Endothelial cell of umbilical vein (primary cell): ENCODE measurements at regions not wholly inside any gene's neighbourhood (a gene's known extent, or its start where the extent isn't known, plus 50 kb on each side); places are given as distances from the start of the nearest gene placed in this dataset.

Source experiments
- BruUV-seq: library from RNA; stranded (reverse); fragments of 400-500 nt; replicated peaks from 2 replicates; lab custom pipeline; 2021; lab: Mats Ljungman, UMichigan
- CTCF ChIA-PET: fragments of 300-600, 350-600 bp; sonication (Branson Sonifier 250); formaldehyde crosslinking; loops from one replicate; lab custom pipeline; 2021; ENCODE audit warnings: antibody characterized with exemption, inconsistent platforms; lab: Charles Lee
- POLR2A ChIA-PET: fragments of 300-600, 350-600 bp; sonication (Branson Sonifier 250); formaldehyde crosslinking; loops from one replicate; lab custom pipeline; 2021; ENCODE audit warnings: antibody characterized with exemption, inconsistent platforms; lab: Charles Lee
- DNase-seq: peaks from one replicate; pipeline ENCODE4 v3.0.0-alpha.2; 2011; ENCODE audit warnings: low read depth, low spot score
- FAIRE-seq: peaks from 2 replicates; lab custom pipeline; 2011; peaks lifted over from hg19 to GRCh38; lab: Jason Lieb, UNC
- H2AFZ ChIP-seq: 2 replicates; pipeline ENCODE4 v1.6.0; 2012; ENCODE audit warnings: low read depth, low read length, control low read depth, inconsistent platforms
- H3K27ac ChIP-seq: 2 replicates; pipeline ENCODE4 v1.5.1; 2011; ENCODE audit warnings: low read depth, mild to moderate bottlenecking, control low read depth, low read length, moderate library complexity; ENCODE audit not compliant: insufficient read depth
- H3K27me3 ChIP-seq, 2 experiments: 2 replicates each; pipeline versions ENCODE4 v1.6.0 to v1.6.1; 2011; ENCODE audit warnings: low read length in 2 of 2, mixed read lengths in 1 of 2; ENCODE audit not compliant: control insufficient read depth in 2 of 2, insufficient read depth in 2 of 2
- H3K36me3 ChIP-seq, 2 experiments: 2 replicates in 1 of 2; 3 replicates in 1 of 2; pipeline ENCODE4 v1.5.1; 2011; ENCODE audit warnings: low read length in 2 of 2, mild to moderate bottlenecking in 1 of 2, moderate library complexity in 1 of 2; ENCODE audit not compliant: control insufficient read depth in 2 of 2, insufficient read depth in 2 of 2; ENCODE audit errors: extremely low read depth in 1 of 2
- H3K4me1 ChIP-seq: 3 replicates; pipeline ENCODE4 v1.5.1; 2011; ENCODE audit warnings: mild to moderate bottlenecking, low read length; ENCODE audit not compliant: control insufficient read depth, insufficient read depth; ENCODE audit errors: extremely low read depth
- H3K4me2 ChIP-seq: 2 replicates; pipeline ENCODE4 v1.6.1; 2011; ENCODE audit warnings: low read length, control low read depth, mixed read lengths; ENCODE audit not compliant: insufficient read depth
- H3K4me3 ChIP-seq, 3 experiments: fragments of 200-600 bp in 1 of 3; sonication (generic), shearing (Covaris generic) in 1 of 3; replicated peaks in 1 of 3; 2 replicates each; pipeline ENCODE4 v1.5.1; 2011 to 2016; ENCODE audit warnings: control low read depth in 3 of 3, low read length in 3 of 3, mild to moderate bottlenecking in 2 of 3, inconsistent platforms in 1 of 3, low read depth in 1 of 3, moderate library complexity in 1 of 3; ENCODE audit not compliant: insufficient read depth in 1 of 3
- H3K79me2 ChIP-seq: 2 replicates; pipeline ENCODE4 v1.6.0; 2012; ENCODE audit warnings: low read length, inconsistent platforms; ENCODE audit not compliant: control insufficient read depth, insufficient read depth
- H3K9ac ChIP-seq: replicated peaks from 2 replicates; pipeline ENCODE3; 2011; ENCODE audit warnings: low read length, control low read depth; ENCODE audit not compliant: insufficient read depth; ENCODE audit errors: extremely low read depth
- H3K9me1 ChIP-seq: replicated peaks from 3 replicates; pipeline ENCODE4 v1.6.0; 2011; ENCODE audit warnings: mild to moderate bottlenecking, low read length; ENCODE audit not compliant: control insufficient read depth, insufficient read depth; ENCODE audit errors: extremely low read depth
- H3K9me3 ChIP-seq: replicated peaks from 2 replicates; pipeline ENCODE4 v1.5.1; 2012; ENCODE audit warnings: low read length, inconsistent platforms; ENCODE audit not compliant: control insufficient read depth, insufficient read depth
- H4K20me1 ChIP-seq: replicated peaks from 2 replicates; pipeline ENCODE3; 2011; ENCODE audit warnings: mild to moderate bottlenecking, low read length; ENCODE audit not compliant: control insufficient read depth, insufficient read depth; ENCODE audit errors: extremely low read depth
- CTCF ChIP-seq, 2 donors: IDR thresholded peaks; 1 replicate in 1 of 2; 2 replicates in 1 of 2; pipeline ENCODE4 v1.5.1; 2011; ENCODE audit warnings: low read length in 2 of 2, mild to moderate bottlenecking in 2 of 2, moderate library complexity in 2 of 2, control low read depth in 1 of 2, inconsistent platforms in 1 of 2, low read depth in 1 of 2; ENCODE audit not compliant: insufficient read depth in 1 of 2; ENCODE audit errors: extremely low read depth in 1 of 2
- EZH2 ChIP-seq: IDR thresholded peaks from 2 replicates; pipeline ENCODE4 v1.6.1; 2012; ENCODE audit warnings: borderline replicate concordance, low read depth, mild to moderate bottlenecking, moderate library complexity, low read length, inconsistent platforms; ENCODE audit not compliant: severe bottlenecking
- FOS ChIP-seq: IDR thresholded peaks from 2 replicates; pipeline ENCODE4 v1.6.1; 2011; ENCODE audit warnings: mild to moderate bottlenecking, low read length, moderate library complexity, borderline replicate concordance; ENCODE audit not compliant: insufficient read depth
- GATA2 ChIP-seq: IDR thresholded peaks from 2 replicates; pipeline ENCODE4 v1.7.0; 2011; ENCODE audit warnings: low read depth, mild to moderate bottlenecking, moderate library complexity, mixed read lengths, low read length; ENCODE audit not compliant: insufficient read length, insufficient read depth
- JUN ChIP-seq: IDR thresholded peaks from 2 replicates; pipeline ENCODE4 v1.6.1; 2011; ENCODE audit warnings: borderline replicate concordance, low read depth; ENCODE audit not compliant: insufficient read length, insufficient read depth
- MAX ChIP-seq: IDR thresholded peaks from 2 replicates; pipeline ENCODE4 v1.6.1; 2011; ENCODE audit not compliant: insufficient read depth, insufficient read length
- MYC ChIP-seq: IDR thresholded peaks from one replicate; pipeline ENCODE4 v1.6.1; 2011; ENCODE audit warnings: mild to moderate bottlenecking, low read depth, low read length
- POLR2A ChIP-seq: IDR thresholded peaks from 2 replicates; pipeline ENCODE4 v1.6.1; 2012; ENCODE audit warnings: low read depth, mild to moderate bottlenecking, control low read depth, low read length
- POLR2AphosphoS5 ChIP-seq: IDR thresholded peaks from 2 replicates; pipeline ENCODE4 v1.6.1; 2012; ENCODE audit warnings: low read depth, mild to moderate bottlenecking, control low read depth, low read length, moderate library complexity; ENCODE audit not compliant: insufficient read depth
- dilution Hi-C: fragments of 300-500 bp; cut with MboI; formaldehyde crosslinking; loops from one replicate; pipeline ENCODE4 v1.15.0; 2019; ENCODE audit warnings: low sequenced_read_pairs; ENCODE audit not compliant: extremely low pct_ligation_motif_present
- intact Hi-C: fragments of 100-400 bp; cut with micrococcal nuclease; formaldehyde crosslinking; loops from one replicate; pipeline ENCODE4 v1.10.0; 2022

- no peak overlapping the region for H3K27ac ChIP-seq
- no peaks in the 10 kb centered on the region for H4K20me1 ChIP-seq
- DNase-seq (no peak), FAIRE-seq (no peak)
- H3K4me3 ChIP-seq: no peak overlapping the region
- H3K9ac ChIP-seq: no peak overlapping the region
- H3K4me1 ChIP-seq: no peaks in the 10 kb centered on the region
- BruUV-seq: no TSS peak
- H3K4me2 ChIP-seq: no peak overlapping the region
- no peaks in the 10 kb centered on the region for H3K9me3 ChIP-seq
- no peaks in the 10 kb centered on the region for H3K9me1 ChIP-seq
- intact Hi-C loops: no loop called here
- no peak for TF ChIP-seq POLR2AphosphoS5
- TF ChIP-seq FOS: no peak
- no peak for TF ChIP-seq EZH2
- no peak for TF ChIP-seq MYC
- no peak for TF ChIP-seq GATA2
- TF ChIP-seq MAX: no peak
- no peak for TF ChIP-seq POLR2A
- no peak for TF ChIP-seq JUN
- no peak for TF ChIP-seq CTCF (IDR thresholded peaks at IDR 0.05; ENCODE audit: extremely low read depth in 1 of 2, insufficient read depth in 1 of 2, low read depth in 1 of 2, low read length in 2 of 2)
- ChIA-PET CTCF (no interaction called here), POLR2A (no interaction called here)
- no peaks in the 10 kb centered on the region for H3K36me3 ChIP-seq
- no peaks in the 10 kb centered on the region for H3K27me3 ChIP-seq
- H3K79me2 ChIP-seq: no peaks in the 10 kb centered on the region
- H2AFZ ChIP-seq: no peak overlapping the region
- dilution Hi-C loops: no loop called here
Measured at GRCh38 chr4:13292372-13292771, 191.8 kb downstream of the RAB28 start.
